Bone marrow (tissue), 2 donors: ENCODE measurements at regions not wholly inside any gene's neighbourhood (a gene's known extent, or its start where the extent isn't known, plus 50 kb on each side); places are given as distances from the start of the nearest gene placed in this dataset.

ENCODE experiments used
- DNase-seq, 2 donors: peaks; one replicate each; lab custom pipeline; 2025; lab: John Stamatoyannopoulos, UW

- DNase-seq: no peak
Measured at GRCh38 chr13:79709471-79709870, 228.5 kb downstream of the NDFIP2 start.

GRCh38 chr13:79703772-79704171, 222.8 kb downstream of the NDFIP2 start:
- DNase-seq: no peak

- no peak for DNase-seq
Measured at GRCh38 chr13:79695754-79696153, 214.8 kb downstream of the NDFIP2 start.

- DNase-seq: no peak
Measured at GRCh38 chr13:79692846-79693245, 211.9 kb downstream of the NDFIP2 start.

GRCh38 chr13:79691826-79692225, 210.9 kb downstream of the NDFIP2 start:
- no peak for DNase-seq

GRCh38 chr13:79688741-79689140, 207.8 kb downstream of the NDFIP2 start:
- DNase-seq: no peak

GRCh38 chr13:79686441-79686840, 205.5 kb downstream of the NDFIP2 start:
- no peak for DNase-seq

GRCh38 chr13:79684371-79684770, 203.4 kb downstream of the NDFIP2 start:
- DNase-seq: no peak

- DNase-seq: no peak
Measured at GRCh38 chr13:79682164-79682563, 201.2 kb downstream of the NDFIP2 start.

GRCh38 chr13:79681069-79681468, 200.1 kb downstream of the NDFIP2 start:
- no peak for DNase-seq

GRCh38 chr13:79680485-79680884, 199.5 kb downstream of the NDFIP2 start:
- DNase-seq: no peak

- DNase-seq: peak in 1 of 2 donors; percentile 2
Measured at GRCh38 chr13:79679334-79679733, 198.4 kb downstream of the NDFIP2 start.

- DNase-seq: no peak
Measured at GRCh38 chr13:79678100-79678499, 197.1 kb downstream of the NDFIP2 start.

GRCh38 chr13:79675931-79676660, 195.1 kb downstream of the NDFIP2 start:
- no peak for DNase-seq

GRCh38 chr13:79674765-79675515, 194.0 kb downstream of the NDFIP2 start:
- DNase-seq: no peak

- no peak for DNase-seq
Measured at GRCh38 chr13:79673993-79674377, 193.0 kb downstream of the NDFIP2 start.

GRCh38 chr13:79673310-79673992, 192.5 kb downstream of the NDFIP2 start:
- DNase-seq: no peak

GRCh38 chr13:79671420-79671819, 190.5 kb downstream of the NDFIP2 start:
- DNase-seq: no peak

GRCh38 chr13:79668201-79668752, 187.3 kb downstream of the NDFIP2 start:
- DNase-seq: no peak

GRCh38 chr13:79667771-79668170, 186.8 kb downstream of the NDFIP2 start:
- DNase-seq: no peak

GRCh38 chr13:79663977-79664636, 183.2 kb downstream of the NDFIP2 start:
- DNase-seq: no peak

- DNase-seq: no peak
Measured at GRCh38 chr13:79663435-79663834, 182.5 kb downstream of the NDFIP2 start.
